ENCODE measurements at regions not wholly inside any gene's neighbourhood (a gene's known extent, or its start where the extent isn't known, plus 50 kb on each side); places are given as distances from the start of the nearest gene placed in this dataset.

- no peak overlapping the region for H2BK15ac ChIP-seq (ENCODE audit: low read depth, low read length)
- no peak overlapping the region for H3K18ac ChIP-seq (ENCODE audit: low read depth, low read length)
- H4K20me1 ChIP-seq (ENCODE audit: insufficient read depth, low read length) = no peaks in the 10 kb centered on the region
- H3K79me1 ChIP-seq (ENCODE audit: low read depth in 1 of 2, low read length in 2 of 2) = no peaks in the 10 kb centered on the region
- no peak overlapping the region for H2AFZ ChIP-seq (replicated peaks; ENCODE audit: low read length, poor library complexity)
- no peak overlapping the region for H2AK9ac ChIP-seq (replicated peaks; ENCODE audit: low read depth, low read length, poor library complexity)
- no peaks in the 10 kb centered on the region for H3K9me3 ChIP-seq (ENCODE audit: control insufficient read depth, insufficient read depth, low read length)
- dilution Hi-C loops (cut with HindIII; ENCODE audit: low sequenced_read_pairs, unreplicated experiment) = no loop called here
- H3K4ac ChIP-seq (ENCODE audit: low read depth, low read length) = no peak overlapping the region
- no peak overlapping the region for H2BK5ac ChIP-seq (ENCODE audit: low read depth, low read length, poor library complexity, severe bottlenecking)
- no peak overlapping the region for H3K4me2 ChIP-seq (ENCODE audit: low read depth, low read length)
- no peak overlapping the region for H4K8ac ChIP-seq (ENCODE audit: low read depth in 2 of 2, low read length in 2 of 2)
- no TSS peak for BruUV-seq (replicated peaks)
- DNase-seq (no peak), ATAC-seq (ENCODE audit: low read depth) (no peak)
- H3K4me1 ChIP-seq (ENCODE audit: control insufficient read depth, insufficient read depth, low read length) = no peaks in the 10 kb centered on the region
- in situ Hi-C loops (cut with MboI; ENCODE audit: low sequenced_read_pairs) = no loop called here
- intact Hi-C loops (cut with micrococcal nuclease) = no loop called here
- H3K14ac ChIP-seq (replicated peaks; ENCODE audit: low read depth, low read length) = no peak overlapping the region
- POLR2A ChIA-PET (ENCODE audit: unreplicated experiment) = no interaction called here
- H2BK20ac ChIP-seq (ENCODE audit: low read depth, low read length) = no peak overlapping the region
- H3K9me1 ChIP-seq (ENCODE audit: insufficient read depth, low read length) = no peaks in the 10 kb centered on the region
- H4K91ac ChIP-seq (ENCODE audit: insufficient read depth, low read depth, low read length) = no peak overlapping the region
- no peaks in the 10 kb centered on the region for H3K27me3 ChIP-seq (ENCODE audit: control insufficient read depth, insufficient read depth, low read length)
- H3K23ac ChIP-seq (ENCODE audit: low read depth, low read length) = no peak overlapping the region
- no peak overlapping the region for H3K27ac ChIP-seq (ENCODE audit: insufficient read depth, low read length)
- WGBS, 2 experiments (ENCODE audit: extremely low coverage in 2 of 2, insufficient read length in 1 of 2) = no CpG with 5 or more reads among the region's 1 CpG
- no peak overlapping the region for H3K9ac ChIP-seq (ENCODE audit: low read depth, low read length)
- no peak overlapping the region for H3K4me3 ChIP-seq (ENCODE audit: insufficient read depth, low read depth, low read length)
- H3K56ac ChIP-seq (ENCODE audit: extremely low read depth, insufficient read depth, low read length) = no peak overlapping the region
- no peak overlapping the region for H4K5ac ChIP-seq (ENCODE audit: low read depth, low read length)
- H2BK120ac ChIP-seq (ENCODE audit: low read depth, low read length) = no peak overlapping the region
- no peaks in the 10 kb centered on the region for H3K36me3 ChIP-seq (ENCODE audit: control insufficient read depth, insufficient read depth, low read length)
- TF ChIP-seq RCOR1 (IDR thresholded peaks at IDR 0.05; ENCODE audit: insufficient replicate concordance, low read length) (no peak), MAZ (IDR thresholded peaks at IDR 0.05; ENCODE audit: borderline replicate concordance, low read depth, low read length) (no peak), POLR2A (IDR thresholded peaks at IDR 0.05; ENCODE audit: low read depth, low read length) (no peak), MAFK (IDR thresholded peaks at IDR 0.05; ENCODE audit: low read depth, low read length) (no peak), RFX5 (IDR thresholded peaks at IDR 0.05; ENCODE audit: low read depth, low read length) (no peak), SMC3 (IDR thresholded peaks at IDR 0.05; ENCODE audit: low read depth, low read length) (no peak), MXI1 (IDR thresholded peaks at IDR 0.05; ENCODE audit: borderline replicate concordance, low read depth, low read length) (no peak), FOS (IDR thresholded peaks at IDR 0.05; ENCODE audit: low read depth, low read length) (no peak), RAD21 (IDR thresholded peaks at IDR 0.05; ENCODE audit: low read length) (no peak), CEBPB (IDR thresholded peaks at IDR 0.05; ENCODE audit: low read depth, low read length) (no peak), CTCF (conservative IDR thresholded peaks at IDR 0.05; ENCODE audit: low read depth, low read length) (no peak), NFE2L2 (IDR thresholded peaks at IDR 0.05; ENCODE audit: low read depth, low read length) (no peak), ELK1 (IDR thresholded peaks at IDR 0.05; ENCODE audit: borderline replicate concordance, low read depth, low read length) (no peak), CHD1 (IDR thresholded peaks at IDR 0.05; ENCODE audit: low read depth, low read length) (no peak), BHLHE40 (IDR thresholded peaks at IDR 0.05; ENCODE audit: low read depth, low read length) (no peak), USF2 (IDR thresholded peaks at IDR 0.05; ENCODE audit: low read depth, low read length) (no peak)
- no peak overlapping the region for H2AK5ac ChIP-seq (ENCODE audit: low read depth, low read length)
- CTCF ChIA-PET = no interaction called here
Measured at GRCh38 chr20:28616354-28616753, 2641.1 kb upstream of the DEFB115 start.
